ENCODE measurements at regions not wholly inside any gene's neighbourhood (a gene's known extent, or its start where the extent isn't known, plus 50 kb on each side); places are given as distances from the start of the nearest gene placed in this dataset.

DNA sequence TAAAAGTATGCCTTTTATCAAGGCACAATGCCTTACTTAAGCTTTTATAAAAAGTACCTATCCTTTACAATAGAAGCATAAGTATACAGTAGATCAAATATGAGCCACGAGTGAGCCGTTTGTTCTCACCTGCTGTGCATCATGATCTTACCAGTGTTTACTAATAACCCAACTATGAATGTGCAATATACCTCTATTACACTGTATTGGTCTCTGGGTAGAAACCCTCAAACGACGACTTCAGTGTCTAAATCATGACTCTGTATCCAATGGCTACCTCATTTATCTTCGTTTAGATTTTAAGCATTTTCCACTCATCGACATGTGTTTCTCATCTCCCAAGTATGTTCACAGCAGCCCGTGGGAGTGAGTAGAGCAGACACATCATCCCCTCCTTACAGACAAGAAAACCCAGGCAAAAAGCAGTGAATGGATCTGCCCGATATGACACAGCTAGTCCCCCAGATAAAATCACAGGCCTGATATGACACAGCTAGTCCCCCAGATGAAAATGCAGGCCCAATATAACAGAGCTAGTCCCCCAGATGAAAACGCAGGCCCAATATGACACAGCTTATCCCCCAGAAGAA is 279.8 kb downstream of the TNS1 start:
- TF ChIP-seq, protein P1, sequence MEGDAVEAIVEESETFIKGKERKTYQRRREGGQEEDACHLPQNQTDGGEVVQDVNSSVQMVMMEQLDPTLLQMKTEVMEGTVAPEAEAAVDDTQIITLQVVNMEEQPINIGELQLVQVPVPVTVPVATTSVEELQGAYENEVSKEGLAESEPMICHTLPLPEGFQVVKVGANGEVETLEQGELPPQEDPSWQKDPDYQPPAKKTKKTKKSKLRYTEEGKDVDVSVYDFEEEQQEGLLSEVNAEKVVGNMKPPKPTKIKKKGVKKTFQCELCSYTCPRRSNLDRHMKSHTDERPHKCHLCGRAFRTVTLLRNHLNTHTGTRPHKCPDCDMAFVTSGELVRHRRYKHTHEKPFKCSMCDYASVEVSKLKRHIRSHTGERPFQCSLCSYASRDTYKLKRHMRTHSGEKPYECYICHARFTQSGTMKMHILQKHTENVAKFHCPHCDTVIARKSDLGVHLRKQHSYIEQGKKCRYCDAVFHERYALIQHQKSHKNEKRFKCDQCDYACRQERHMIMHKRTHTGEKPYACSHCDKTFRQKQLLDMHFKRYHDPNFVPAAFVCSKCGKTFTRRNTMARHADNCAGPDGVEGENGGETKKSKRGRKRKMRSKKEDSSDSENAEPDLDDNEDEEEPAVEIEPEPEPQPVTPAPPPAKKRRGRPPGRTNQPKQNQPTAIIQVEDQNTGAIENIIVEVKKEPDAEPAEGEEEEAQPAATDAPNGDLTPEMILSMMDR (IDR thresholded peaks at IDR 0.05) = no peak
- TF ChIP-seq POLR2A (IDR thresholded peaks at IDR 0.05) = no peak

All from body of pancreas (tissue), 4 donors.